Esophagus muscularis mucosa (tissue), 4 donors: ENCODE measurements at regions not wholly inside any gene's neighbourhood (a gene's known extent, or its start where the extent isn't known, plus 50 kb on each side); places are given as distances from the start of the nearest gene placed in this dataset.

Experiments used
- EP300 ChIP-seq: sonication (generic); formaldehyde crosslinking; IDR thresholded peaks from one replicate; pipeline ENCODE4 v1.6.1; 2017; ENCODE audit warnings: antibody characterized with exemption
- POLR2AphosphoS5 ChIP-seq, 2 donors: sonication (generic); formaldehyde crosslinking; IDR thresholded peaks; one replicate each; pipeline ENCODE4 v1.6.1; 2017; ENCODE audit warnings: antibody characterized with exemption in 2 of 2
- TF ChIP-seq, protein P1 (sequence below), 3 experiments: fragments of 200-600 bp in 2 of 3; fragments of 450-650 bp in 1 of 3; sonication (generic) in 2 of 3; IDR thresholded peaks; one replicate each; pipeline ENCODE4 v1.5.1; 2017 to 2019; ENCODE audit warnings: antibody characterized with exemption in 3 of 3, mild to moderate bottlenecking in 2 of 3, moderate library complexity in 1 of 3

- no peak for TF ChIP-seq POLR2AphosphoS5 (IDR thresholded peaks at IDR 0.05)
- no peak for TF ChIP-seq EP300
- TF ChIP-seq, protein P1, sequence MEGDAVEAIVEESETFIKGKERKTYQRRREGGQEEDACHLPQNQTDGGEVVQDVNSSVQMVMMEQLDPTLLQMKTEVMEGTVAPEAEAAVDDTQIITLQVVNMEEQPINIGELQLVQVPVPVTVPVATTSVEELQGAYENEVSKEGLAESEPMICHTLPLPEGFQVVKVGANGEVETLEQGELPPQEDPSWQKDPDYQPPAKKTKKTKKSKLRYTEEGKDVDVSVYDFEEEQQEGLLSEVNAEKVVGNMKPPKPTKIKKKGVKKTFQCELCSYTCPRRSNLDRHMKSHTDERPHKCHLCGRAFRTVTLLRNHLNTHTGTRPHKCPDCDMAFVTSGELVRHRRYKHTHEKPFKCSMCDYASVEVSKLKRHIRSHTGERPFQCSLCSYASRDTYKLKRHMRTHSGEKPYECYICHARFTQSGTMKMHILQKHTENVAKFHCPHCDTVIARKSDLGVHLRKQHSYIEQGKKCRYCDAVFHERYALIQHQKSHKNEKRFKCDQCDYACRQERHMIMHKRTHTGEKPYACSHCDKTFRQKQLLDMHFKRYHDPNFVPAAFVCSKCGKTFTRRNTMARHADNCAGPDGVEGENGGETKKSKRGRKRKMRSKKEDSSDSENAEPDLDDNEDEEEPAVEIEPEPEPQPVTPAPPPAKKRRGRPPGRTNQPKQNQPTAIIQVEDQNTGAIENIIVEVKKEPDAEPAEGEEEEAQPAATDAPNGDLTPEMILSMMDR (IDR thresholded peaks at IDR 0.05): no peak
Observed at GRCh38 chr6:98039443-98039842, 756.4 kb upstream of the MMS22L start.
